Fibroblast of lung (primary cell): ENCODE measurements at regions not wholly inside any gene's neighbourhood (a gene's known extent, or its start where the extent isn't known, plus 50 kb on each side); places are given as distances from the start of the nearest gene placed in this dataset.

Source experiments
- EZH2 ChIP-seq: IDR thresholded peaks from 2 replicates; pipeline ENCODE4 v1.5.1; 2012; ENCODE audit warnings: low read length, control low read depth, mild to moderate bottlenecking; ENCODE audit errors: missing control alignments
- TF ChIP-seq, protein P1 (sequence below), 2 donors: IDR thresholded peaks in 1 of 2; conservative IDR thresholded peaks in 1 of 2; 1 replicate in 1 of 2; 2 replicates in 1 of 2; pipeline ENCODE4 v1.5.1; 2011 to 2012; ENCODE audit warnings: low read length in 2 of 2, control low read depth in 1 of 2, inconsistent platforms in 1 of 2, low read depth in 1 of 2, mild to moderate bottlenecking in 1 of 2

DNA sequence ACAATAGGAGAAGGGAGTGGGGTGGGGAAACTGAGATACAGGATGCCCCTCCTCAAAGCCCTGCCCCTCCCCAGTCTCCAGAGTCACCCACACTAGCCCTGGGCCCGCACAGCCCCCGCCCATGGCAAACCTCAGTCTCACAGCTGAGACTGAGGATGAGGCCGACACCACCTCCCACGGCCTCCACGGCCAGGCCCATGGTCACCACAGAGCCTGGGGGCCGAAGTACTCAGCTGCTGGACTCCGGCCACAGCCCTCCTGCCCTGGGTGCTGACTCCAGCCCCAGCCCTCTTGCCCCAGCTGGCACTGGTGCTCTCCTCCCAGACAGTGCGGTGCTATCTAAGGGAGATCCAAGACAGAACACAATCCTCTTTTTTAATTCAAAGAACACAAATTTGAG lies 176.1 kb downstream of the TTLL2 start:
- TF ChIP-seq, protein P1, sequence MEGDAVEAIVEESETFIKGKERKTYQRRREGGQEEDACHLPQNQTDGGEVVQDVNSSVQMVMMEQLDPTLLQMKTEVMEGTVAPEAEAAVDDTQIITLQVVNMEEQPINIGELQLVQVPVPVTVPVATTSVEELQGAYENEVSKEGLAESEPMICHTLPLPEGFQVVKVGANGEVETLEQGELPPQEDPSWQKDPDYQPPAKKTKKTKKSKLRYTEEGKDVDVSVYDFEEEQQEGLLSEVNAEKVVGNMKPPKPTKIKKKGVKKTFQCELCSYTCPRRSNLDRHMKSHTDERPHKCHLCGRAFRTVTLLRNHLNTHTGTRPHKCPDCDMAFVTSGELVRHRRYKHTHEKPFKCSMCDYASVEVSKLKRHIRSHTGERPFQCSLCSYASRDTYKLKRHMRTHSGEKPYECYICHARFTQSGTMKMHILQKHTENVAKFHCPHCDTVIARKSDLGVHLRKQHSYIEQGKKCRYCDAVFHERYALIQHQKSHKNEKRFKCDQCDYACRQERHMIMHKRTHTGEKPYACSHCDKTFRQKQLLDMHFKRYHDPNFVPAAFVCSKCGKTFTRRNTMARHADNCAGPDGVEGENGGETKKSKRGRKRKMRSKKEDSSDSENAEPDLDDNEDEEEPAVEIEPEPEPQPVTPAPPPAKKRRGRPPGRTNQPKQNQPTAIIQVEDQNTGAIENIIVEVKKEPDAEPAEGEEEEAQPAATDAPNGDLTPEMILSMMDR (conservative IDR thresholded peaks at IDR 0.05 in 1 of 2, IDR thresholded peaks at IDR 0.05 in 1 of 2; ENCODE audit: low read depth in 1 of 2, low read length in 2 of 2), result no peak
- no peak for TF ChIP-seq EZH2
